NCI-H146 treated with DMSO at 0.1 percent for 48 hours (cell line): ENCODE measurements at regions not wholly inside any gene's neighbourhood (a gene's known extent, or its start where the extent isn't known, plus 50 kb on each side); places are given as distances from the start of the nearest gene placed in this dataset.
"Not testable (repeated sequence)": the region's sequence is repeated elsewhere in the genome, so short reads cannot be mapped to it uniquely, and the experiment has no call there.

Source experiments
- DNase-seq: peaks from one replicate; lab custom pipeline; 2025; ENCODE audit not compliant: unreplicated experiment; lab: John Stamatoyannopoulos, UW

- DNase-seq: no peak
Observed at GRCh38 chr3:31179768-31180167, 285.3 kb upstream of the GADL1 start.

DNA sequence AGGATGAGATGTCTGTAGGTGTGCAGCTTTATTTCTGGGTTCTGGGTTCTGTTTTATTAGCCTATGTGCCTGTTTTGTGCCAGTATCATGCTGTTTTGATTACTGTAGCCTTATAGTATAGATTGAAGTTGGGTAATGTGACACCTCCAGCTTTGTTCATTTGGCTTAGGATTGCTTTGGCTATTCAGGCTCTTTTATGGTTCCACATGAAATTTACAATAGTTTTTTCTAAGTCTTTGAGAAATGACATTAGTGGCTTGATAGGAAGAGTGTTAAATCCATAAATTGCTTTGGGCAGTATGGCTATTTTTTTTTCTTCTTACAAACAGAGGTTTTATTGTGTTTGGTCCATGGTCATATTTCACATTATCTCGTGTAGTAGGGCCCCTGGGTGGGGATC is 285.8 kb upstream of the GADL1 start:
- DNase-seq: no peak

DNA sequence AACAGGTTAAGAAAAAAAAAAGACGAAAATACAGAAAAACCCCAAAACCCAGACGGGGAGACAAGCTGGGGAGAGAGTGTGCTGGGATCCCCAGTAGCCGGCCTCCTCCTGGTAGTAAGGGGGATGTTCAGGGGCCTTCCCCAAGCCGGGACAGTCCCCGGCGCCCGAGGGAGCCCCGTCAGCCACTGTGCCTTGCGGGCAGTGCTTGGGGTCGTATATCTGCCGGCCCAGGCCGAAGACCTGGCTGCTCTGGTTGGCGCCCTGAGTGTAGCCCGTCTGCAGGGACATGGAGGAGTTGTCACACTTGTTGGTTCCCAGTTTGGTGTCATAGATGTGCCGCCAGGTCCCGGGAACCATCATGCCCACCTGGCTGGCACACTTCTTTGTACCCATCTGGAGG is 287.2 kb upstream of the GADL1 start:
- no peak for DNase-seq

- DNase-seq: no peak
Observed at GRCh38 chr3:31182661-31183060, 288.2 kb upstream of the GADL1 start.

- no peak for DNase-seq
Observed at GRCh38 chr3:31184261-31185061, 290.0 kb upstream of the GADL1 start.

GRCh38 chr3:31185062-31185357 is 290.5 kb upstream of the GADL1 start:
- no peak for DNase-seq

DNA sequence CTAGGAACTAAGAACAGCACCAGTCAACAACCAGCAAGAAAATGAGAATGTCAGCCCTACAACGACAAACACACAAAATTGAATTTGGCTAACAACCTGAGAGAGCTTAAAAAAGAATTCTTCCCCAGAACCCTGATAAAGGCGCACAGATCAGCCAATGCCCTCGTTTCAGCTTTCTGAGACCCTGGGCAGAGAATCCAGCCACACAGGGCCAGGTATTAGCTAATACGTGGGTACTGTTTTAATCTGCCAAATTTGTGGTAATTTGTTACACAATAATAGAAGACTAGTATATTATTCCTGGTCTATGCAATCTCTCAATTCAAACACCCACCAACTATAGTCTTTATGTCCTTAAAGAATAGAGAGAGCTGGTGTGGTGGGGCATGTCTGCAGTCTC is 291.6 kb upstream of the GADL1 start:
- no peak for DNase-seq

DNA sequence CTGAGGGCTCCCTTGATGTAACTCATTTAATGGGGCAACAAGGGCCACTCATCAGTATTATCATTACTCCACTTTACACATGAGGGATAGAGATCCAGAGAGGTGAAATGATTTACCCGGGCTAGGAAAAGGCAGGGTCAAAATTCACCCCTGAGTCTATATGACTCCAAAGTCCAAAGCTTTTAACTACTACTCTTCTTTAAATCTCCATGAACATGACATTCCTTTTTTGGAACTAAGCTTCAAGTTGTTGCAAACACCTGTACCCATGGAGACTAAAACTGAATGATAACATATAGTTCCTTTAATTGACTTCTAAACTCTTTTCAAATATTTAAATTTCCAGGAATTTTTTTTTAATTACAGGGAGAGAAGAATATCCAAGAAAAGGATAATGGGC is 292.9 kb upstream of the GADL1 start:
- DNase-seq: no peak

- DNase-seq: no peak
Observed at GRCh38 chr3:31188112-31188511, 293.7 kb upstream of the GADL1 start.

DNA sequence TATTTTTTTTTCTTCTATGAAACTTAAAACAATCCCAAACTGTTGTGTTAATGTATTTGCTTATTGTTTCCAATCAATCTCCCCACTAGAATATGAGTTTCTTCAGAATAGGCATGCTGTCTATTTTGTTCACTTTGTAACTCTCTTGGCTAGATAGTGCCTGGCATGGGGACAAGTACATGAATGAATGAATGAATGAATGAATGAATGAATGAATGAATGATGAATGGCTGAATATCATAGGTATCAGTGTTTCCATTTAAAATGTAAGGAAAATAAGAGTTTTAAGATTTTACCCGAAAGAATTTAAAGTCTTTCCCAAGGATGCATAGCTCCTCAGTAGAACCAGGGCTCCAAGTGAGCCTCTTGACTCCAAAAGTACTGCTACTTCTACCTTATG is 294.9 kb upstream of the GADL1 start:
- DNase-seq: no peak

- DNase-seq: no peak
Observed at GRCh38 chr3:31189971-31190370, 295.5 kb upstream of the GADL1 start.

GRCh38 chr3:31191354-31191753 is 296.9 kb upstream of the GADL1 start:
- DNase-seq: no peak

- DNase-seq: no peak
Observed at GRCh38 chr3:31193429-31193828, 299.0 kb upstream of the GADL1 start.

DNA sequence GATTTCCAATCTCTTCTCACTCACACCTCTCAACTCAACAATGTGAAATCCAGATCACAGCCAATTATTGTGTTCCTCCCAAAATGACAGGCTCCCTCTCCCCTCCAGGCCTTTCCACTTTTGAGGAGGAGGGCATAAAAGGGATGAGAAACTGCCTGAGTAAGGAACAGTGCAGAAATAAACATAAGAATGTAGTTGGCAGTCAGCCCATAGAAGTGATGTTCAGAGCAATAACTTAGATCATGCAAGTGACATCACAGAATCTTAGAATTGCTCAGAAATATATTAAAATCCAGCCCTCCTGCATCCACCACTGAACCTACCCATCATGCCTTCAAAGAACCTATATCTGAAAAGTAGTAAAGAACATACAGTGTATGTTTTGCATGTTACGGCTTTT is 299.4 kb upstream of the GADL1 start:
- no peak for DNase-seq

DNA sequence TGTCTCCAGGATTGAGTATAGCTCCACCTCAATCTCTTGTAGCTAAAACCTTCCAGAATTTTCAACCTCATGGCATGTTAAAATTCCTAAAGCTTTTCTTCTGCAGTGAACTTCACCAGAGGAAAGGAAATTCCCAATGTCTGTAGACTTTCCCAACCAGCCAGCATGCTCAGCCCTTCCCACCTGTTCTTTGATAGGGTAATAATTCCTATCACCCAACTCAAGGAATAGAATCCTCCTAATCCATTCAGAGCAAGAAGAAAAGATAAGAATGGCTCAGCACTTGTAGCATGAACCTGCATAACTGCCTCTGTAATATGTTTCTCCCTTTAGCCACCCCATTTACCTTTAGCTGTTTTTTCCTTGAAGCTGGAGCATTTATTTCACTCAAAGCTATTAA is 301.8 kb upstream of the GADL1 start:
- DNase-seq: no peak

DNA sequence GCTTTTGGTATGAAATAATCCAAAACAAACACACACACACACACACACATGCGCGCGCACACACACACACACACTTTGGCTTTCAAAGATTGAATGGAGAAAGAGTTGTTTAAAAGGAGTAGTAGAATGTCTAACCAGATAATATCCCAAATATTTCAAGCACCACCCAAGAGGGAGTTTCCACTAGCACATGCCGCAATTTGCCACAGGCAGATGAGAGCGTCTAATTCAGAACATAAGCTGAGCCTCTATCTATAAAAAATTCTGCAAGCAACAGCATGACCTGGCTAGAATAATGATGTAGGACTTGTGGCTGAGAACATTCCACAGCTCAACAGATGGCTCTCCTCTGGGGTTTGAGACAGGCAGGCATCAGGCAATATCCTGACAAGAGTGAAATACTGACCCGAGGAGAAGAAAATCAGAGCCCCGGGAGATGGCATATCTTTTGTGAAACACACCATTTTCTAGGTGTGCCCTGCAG is 302.5 kb upstream of the GADL1 start:
- no peak for DNase-seq

GRCh38 chr3:31197941-31198340 is 303.5 kb upstream of the GADL1 start:
- DNase-seq: no peak

DNA sequence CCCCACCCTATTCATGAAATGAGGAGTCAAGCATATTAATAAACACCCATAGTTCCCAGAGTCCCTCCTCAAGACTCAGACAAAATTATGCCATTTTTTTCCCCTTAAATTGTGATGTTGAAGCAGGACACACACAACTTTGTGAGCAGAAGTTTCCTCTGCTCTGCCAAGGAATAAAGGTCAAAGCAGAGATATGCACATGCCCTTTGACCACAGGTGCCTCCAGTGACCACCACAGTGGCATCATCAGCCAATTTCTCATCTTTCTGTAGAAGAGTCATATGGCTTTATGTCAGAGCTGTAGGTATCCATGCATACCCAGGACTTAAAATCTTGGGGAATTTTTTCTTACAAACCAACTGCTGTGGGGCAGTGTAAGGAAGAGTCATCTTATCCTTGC is 304.4 kb upstream of the GADL1 start:
- no peak for DNase-seq

- DNase-seq: no peak
Observed at GRCh38 chr3:31203960-31204795, 309.7 kb upstream of the GADL1 start.

- DNase-seq: not testable (repeated sequence)
Observed at GRCh38 chr3:31204796-31205056, 310.3 kb upstream of the GADL1 start.

DNA sequence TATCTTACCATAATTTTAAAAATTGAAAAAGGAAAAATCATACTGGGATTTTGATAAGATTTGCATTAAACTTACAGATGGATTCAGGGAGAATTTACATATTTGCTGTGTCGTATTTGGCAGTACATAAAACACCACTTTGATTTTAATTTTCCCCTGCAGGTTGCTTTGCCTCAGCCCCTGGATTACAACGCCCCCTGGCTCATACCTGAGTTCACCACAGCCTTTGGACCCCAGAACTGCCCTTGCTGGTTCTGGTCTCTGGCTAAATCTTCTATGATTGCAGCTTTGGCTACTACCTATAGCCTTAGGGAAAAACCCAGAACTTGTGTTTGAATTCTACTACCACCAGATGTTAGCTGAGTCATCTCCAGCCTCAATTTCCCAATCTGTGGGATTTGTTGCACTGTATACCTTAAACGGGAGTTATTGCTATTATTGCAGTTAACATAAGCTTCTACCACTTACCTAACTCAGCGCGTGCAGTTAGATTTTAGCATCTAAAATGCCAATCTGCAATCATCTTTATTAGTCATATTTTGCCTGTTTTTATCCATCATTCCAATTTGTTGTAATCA is 315.7 kb upstream of the GADL1 start:
- DNase-seq: no peak

DNA sequence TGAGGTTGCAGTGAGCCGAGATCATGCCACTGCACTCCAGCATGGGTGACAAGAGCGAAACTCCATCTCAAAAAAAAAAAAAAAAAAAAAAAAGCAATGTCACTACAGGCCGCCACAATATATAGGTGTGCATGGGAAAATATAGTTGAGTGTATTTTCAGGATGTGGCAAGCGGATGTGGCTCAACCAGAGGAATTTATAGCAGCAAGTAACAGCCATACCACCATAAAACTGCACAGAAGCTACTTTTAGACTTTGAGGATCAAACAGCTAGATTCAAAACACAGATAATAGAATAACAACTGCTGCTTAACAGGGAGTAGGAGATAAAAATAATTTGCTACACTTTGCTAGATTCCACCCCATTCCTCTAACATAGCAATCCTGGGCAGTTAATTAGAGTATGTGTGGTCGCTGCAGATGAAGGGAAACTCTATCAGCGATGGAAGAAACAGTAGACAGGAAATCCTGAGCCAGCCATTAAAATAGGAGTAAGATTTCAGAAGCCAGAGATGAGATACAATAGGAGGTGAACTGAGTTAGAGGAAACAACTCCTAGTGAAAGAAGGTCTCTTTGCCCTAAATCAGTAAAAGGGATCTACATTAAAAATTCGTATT is 318.7 kb upstream of the STT3B start:
- DNase-seq: no peak
